ENCODE measurements at regions not wholly inside any gene's neighbourhood (a gene's known extent, or its start where the extent isn't known, plus 50 kb on each side); places are given as distances from the start of the nearest gene placed in this dataset.
A peak's percentile ranks its signal among the peaks of the same experiment; 100 is the strongest.

- DNase-seq (ENCODE audit: low read depth, low spot score) = no peak
- no peak overlapping the region for H3K4me3 ChIP-seq (ENCODE audit: low read depth, low read length)
- in situ Hi-C loops (cut with HindIII; ENCODE audit: low sequenced_read_pairs) = no loop called here
- TF ChIP-seq, protein P1, sequence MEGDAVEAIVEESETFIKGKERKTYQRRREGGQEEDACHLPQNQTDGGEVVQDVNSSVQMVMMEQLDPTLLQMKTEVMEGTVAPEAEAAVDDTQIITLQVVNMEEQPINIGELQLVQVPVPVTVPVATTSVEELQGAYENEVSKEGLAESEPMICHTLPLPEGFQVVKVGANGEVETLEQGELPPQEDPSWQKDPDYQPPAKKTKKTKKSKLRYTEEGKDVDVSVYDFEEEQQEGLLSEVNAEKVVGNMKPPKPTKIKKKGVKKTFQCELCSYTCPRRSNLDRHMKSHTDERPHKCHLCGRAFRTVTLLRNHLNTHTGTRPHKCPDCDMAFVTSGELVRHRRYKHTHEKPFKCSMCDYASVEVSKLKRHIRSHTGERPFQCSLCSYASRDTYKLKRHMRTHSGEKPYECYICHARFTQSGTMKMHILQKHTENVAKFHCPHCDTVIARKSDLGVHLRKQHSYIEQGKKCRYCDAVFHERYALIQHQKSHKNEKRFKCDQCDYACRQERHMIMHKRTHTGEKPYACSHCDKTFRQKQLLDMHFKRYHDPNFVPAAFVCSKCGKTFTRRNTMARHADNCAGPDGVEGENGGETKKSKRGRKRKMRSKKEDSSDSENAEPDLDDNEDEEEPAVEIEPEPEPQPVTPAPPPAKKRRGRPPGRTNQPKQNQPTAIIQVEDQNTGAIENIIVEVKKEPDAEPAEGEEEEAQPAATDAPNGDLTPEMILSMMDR (IDR thresholded peaks at IDR 0.05; ENCODE audit: low read depth, low read length) = no peak
These were observed 50.3 kb upstream of the NAB1 start for GRCh38 chr2:190598621-190599020.

GRCh38 chr2:190599073-190599472 is 49.8 kb upstream of the NAB1 start:
- DNase-seq (ENCODE audit: low read depth, low spot score) = peak; percentile 13
- TF ChIP-seq, protein P1 (IDR thresholded peaks at IDR 0.05; ENCODE audit: low read depth, low read length) = no peak
- in situ Hi-C loops (cut with HindIII; ENCODE audit: low sequenced_read_pairs) = no loop called here
- H3K4me3 ChIP-seq (ENCODE audit: low read depth, low read length) = no peak overlapping the region

All from astrocyte of the spinal cord (primary cell).